ENCODE measurements at regions not wholly inside any gene's neighbourhood (a gene's known extent, or its start where the extent isn't known, plus 50 kb on each side); places are given as distances from the start of the nearest gene placed in this dataset.

DNA sequence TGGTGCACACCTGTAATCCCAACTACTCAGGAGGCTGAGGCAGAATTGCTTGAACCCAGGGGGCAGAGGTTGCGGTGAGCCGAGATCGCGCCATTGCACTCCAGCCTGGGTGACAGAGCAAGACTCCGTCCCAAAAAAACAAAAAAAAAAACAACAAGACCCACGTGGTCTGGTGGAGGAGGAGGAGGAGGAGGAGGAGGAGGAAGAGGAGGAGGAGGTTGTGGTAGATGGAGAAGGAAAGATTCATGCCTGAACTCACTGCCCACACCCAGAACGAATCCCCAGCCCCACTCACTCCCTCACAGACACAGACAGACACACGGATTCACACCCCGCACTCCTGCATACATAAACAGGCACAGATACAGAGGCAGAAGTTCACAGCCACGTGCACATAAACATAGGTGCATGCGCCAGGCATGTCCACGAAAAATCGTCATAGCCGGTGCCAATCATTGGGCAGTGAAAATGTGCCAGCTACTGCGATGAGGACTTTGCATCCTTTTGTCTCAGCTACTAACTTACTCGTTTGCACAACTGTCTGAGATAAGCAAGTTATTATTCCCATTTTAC is 138.5 kb downstream of the WSCD1 start:
- no peak for TF ChIP-seq POLR2A (IDR thresholded peaks at IDR 0.05)
- no peak for TF ChIP-seq POLR2AphosphoS5 (IDR thresholded peaks at IDR 0.05)
